NB4 (cell line): ENCODE measurements at regions not wholly inside any gene's neighbourhood (a gene's known extent, or its start where the extent isn't known, plus 50 kb on each side); places are given as distances from the start of the nearest gene placed in this dataset.

Source experiments
- POLR2A ChIP-seq: IDR thresholded peaks from 2 replicates; pipeline ENCODE4 v1.6.1; 2011; ENCODE audit warnings: mild to moderate bottlenecking; ENCODE audit not compliant: insufficient read length; ENCODE audit errors: extremely low read depth
- TF ChIP-seq, protein P1 (sequence below): IDR thresholded peaks from one replicate; pipeline ENCODE4 v1.5.1; 2012; ENCODE audit warnings: low read depth, low read length

- TF ChIP-seq, protein P1, sequence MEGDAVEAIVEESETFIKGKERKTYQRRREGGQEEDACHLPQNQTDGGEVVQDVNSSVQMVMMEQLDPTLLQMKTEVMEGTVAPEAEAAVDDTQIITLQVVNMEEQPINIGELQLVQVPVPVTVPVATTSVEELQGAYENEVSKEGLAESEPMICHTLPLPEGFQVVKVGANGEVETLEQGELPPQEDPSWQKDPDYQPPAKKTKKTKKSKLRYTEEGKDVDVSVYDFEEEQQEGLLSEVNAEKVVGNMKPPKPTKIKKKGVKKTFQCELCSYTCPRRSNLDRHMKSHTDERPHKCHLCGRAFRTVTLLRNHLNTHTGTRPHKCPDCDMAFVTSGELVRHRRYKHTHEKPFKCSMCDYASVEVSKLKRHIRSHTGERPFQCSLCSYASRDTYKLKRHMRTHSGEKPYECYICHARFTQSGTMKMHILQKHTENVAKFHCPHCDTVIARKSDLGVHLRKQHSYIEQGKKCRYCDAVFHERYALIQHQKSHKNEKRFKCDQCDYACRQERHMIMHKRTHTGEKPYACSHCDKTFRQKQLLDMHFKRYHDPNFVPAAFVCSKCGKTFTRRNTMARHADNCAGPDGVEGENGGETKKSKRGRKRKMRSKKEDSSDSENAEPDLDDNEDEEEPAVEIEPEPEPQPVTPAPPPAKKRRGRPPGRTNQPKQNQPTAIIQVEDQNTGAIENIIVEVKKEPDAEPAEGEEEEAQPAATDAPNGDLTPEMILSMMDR: no peak
- TF ChIP-seq POLR2A: no peak
Observed at GRCh38 chr3:43817064-43817463, 126.3 kb downstream of the ABHD5 start.
